GM12878 (cell line): ENCODE measurements at regions not wholly inside any gene's neighbourhood (a gene's known extent, or its start where the extent isn't known, plus 50 kb on each side); places are given as distances from the start of the nearest gene placed in this dataset.
A peak's percentile ranks its signal among the peaks of the same experiment; 100 is the strongest.

Experiments
- ATAC-seq: fragments of 200-7000 bp; cut with Tn5 transposase; 3 replicates; pipeline ENCODE4 v1.9.1; 2020; ENCODE audit warnings: mild to moderate bottlenecking, moderate library complexity
- BruUV-seq: library from RNA; stranded (reverse); fragments of 400-500 nt; replicated peaks from 2 replicates; lab custom pipeline; 2021; lab: Mats Ljungman, UMichigan
- CTCF ChIA-PET: fragments of 300-600 bp; sonication (Branson Sonifier 250); formaldehyde crosslinking; extraction: SDS; loops from one replicate; lab custom pipeline; 2021; ENCODE audit warnings: inconsistent platforms; lab: Yijun Ruan, JAX
- POLR2A ChIA-PET: fragments of 350-600 bp; formaldehyde crosslinking; extraction: SDS; loops from one replicate; lab custom pipeline; 2021; ENCODE audit warnings: inconsistent platforms; lab: Charles Lee
- RAD21 ChIA-PET: fragments of 300-600 bp; sonication (Branson Sonifier 250); formaldehyde crosslinking; loops from one replicate; lab custom pipeline; 2023; ENCODE audit warnings: antibody characterized with exemption; ENCODE audit not compliant: unreplicated experiment; lab: Charles Lee
- SMC1A ChIA-PET: fragments of 300-600 bp; sonication (Branson Sonifier 250); formaldehyde crosslinking; loops from one replicate; lab custom pipeline; 2023; ENCODE audit not compliant: unreplicated experiment, uncharacterized antibody; lab: Charles Lee
- DNase-seq: peaks from one replicate; pipeline ENCODE4 v3.0.0-alpha.2; 2011; ENCODE audit warnings: low read depth, low spot score
- FAIRE-seq: peaks from 3 replicates; lab custom pipeline; 2011; peaks lifted over from hg19 to GRCh38; lab: Jason Lieb, UNC
- H2AFZ ChIP-seq: 2 replicates; pipeline ENCODE4 v1.6.0; 2011; ENCODE audit warnings: low read depth, low read length, control low read depth; ENCODE audit not compliant: control insufficient read depth
- H3K27ac ChIP-seq: 2 replicates; pipeline ENCODE4 v1.5.1; 2011; ENCODE audit warnings: control low read depth; ENCODE audit not compliant: control insufficient read depth, insufficient read depth
- H3K27me3 ChIP-seq, 2 experiments: replicated peaks in 1 of 2; 2 replicates each; pipeline versions ENCODE4 v1.6.0 to v1.6.1; 2011; ENCODE audit warnings: low read length in 1 of 2; ENCODE audit not compliant: control insufficient read depth in 2 of 2, insufficient read depth in 2 of 2
- H3K36me3 ChIP-seq, 2 experiments: 2 replicates each; pipeline ENCODE4 v1.5.1; 2011; ENCODE audit warnings: low read length in 1 of 2; ENCODE audit not compliant: control insufficient read depth in 2 of 2, insufficient read depth in 2 of 2
- H3K4me1 ChIP-seq: 2 replicates; pipeline ENCODE4 v1.6.1; 2011; ENCODE audit warnings: mild to moderate bottlenecking, low read length, moderate library complexity, mixed read lengths; ENCODE audit not compliant: control insufficient read depth, insufficient read depth
- H3K4me2 ChIP-seq: 2 replicates; pipeline ENCODE4 v1.6.0; 2011; ENCODE audit warnings: control low read depth; ENCODE audit not compliant: control insufficient read depth, insufficient read depth
- H3K4me3 ChIP-seq: fragments of 200-600 bp; sonication (generic); 2 replicates; pipeline ENCODE4 v1.5.1; 2016
- H3K79me2 ChIP-seq: 2 replicates; pipeline ENCODE4 v1.6.0; 2011; ENCODE audit warnings: low read length; ENCODE audit not compliant: control insufficient read depth, insufficient read depth
- H3K9ac ChIP-seq: 2 replicates; pipeline ENCODE4 v1.8.0; 2011; ENCODE audit warnings: low read length, control low read depth, mixed read lengths; ENCODE audit not compliant: control insufficient read depth, insufficient read depth
- H3K9me3 ChIP-seq: replicated peaks from 3 replicates; pipeline ENCODE4 v1.5.1; 2011; ENCODE audit warnings: mild to moderate bottlenecking, low read length; ENCODE audit not compliant: control insufficient read depth, insufficient read depth
- H4K20me1 ChIP-seq: 2 replicates; pipeline ENCODE4 v1.6.0; 2011; ENCODE audit not compliant: control insufficient read depth, insufficient read depth
- CBX5 ChIP-seq: sonication (generic); IDR thresholded peaks from 2 replicates; pipeline ENCODE4 v1.6.1; 2016; ENCODE audit warnings: low read depth, moderate library complexity, mild to moderate bottlenecking, inconsistent platforms
- E2F4 ChIP-seq: IDR thresholded peaks from 2 replicates; pipeline ENCODE4 v1.6.1; 2012; ENCODE audit warnings: low read depth, low read length, improper control_type of control experiment
- ETV6 ChIP-seq, 2 experiments: fragments of 450-650 bp in 1 of 2; IDR thresholded peaks in 1 of 2; conservative IDR thresholded peaks in 1 of 2; 2 replicates each; pipeline ENCODE4 v1.6.1; 2014; ENCODE audit warnings: antibody characterized with exemption in 1 of 2, borderline replicate concordance in 1 of 2, low read depth in 1 of 2, mild to moderate bottlenecking in 1 of 2, moderate library complexity in 1 of 2
- NFIC ChIP-seq: IDR thresholded peaks from 2 replicates; pipeline ENCODE4 v1.6.1; 2012; ENCODE audit warnings: low read depth, mild to moderate bottlenecking, inconsistent platforms, low read length, moderate library complexity
- SUZ12 ChIP-seq: fragments of 200-600 bp; sonication (generic); IDR thresholded peaks from one replicate; pipeline ENCODE4 v1.6.1; 2018; ENCODE audit warnings: antibody characterized with exemption, mild to moderate bottlenecking; ENCODE audit not compliant: unreplicated experiment
- YY1 ChIP-seq: IDR thresholded peaks from 2 replicates; pipeline ENCODE4 v1.6.1; 2011; ENCODE audit warnings: low read depth, mild to moderate bottlenecking, low read length
- WGBS: methylation state at CpG from one replicate; pipeline ENCODE4 v1.1.6; 2016; ENCODE audit warnings: low lambda C conversion rate; ENCODE audit not compliant: insufficient replicate concordance, insufficient coverage; ENCODE audit errors: missing lambda C conversion rate; 5-methylcytosine and 5-hydroxymethylcytosine counted together
- in situ Hi-C: fragments of 300-500 bp; cut with MboI; formaldehyde crosslinking; loops from 9 replicates; pipeline ENCODE4 v1.14.3; 2018; ENCODE audit warnings: mixed read lengths
- intact Hi-C: fragments of 100-400 bp; cut with micrococcal nuclease; formaldehyde crosslinking; loops from one replicate; pipeline ENCODE4 v1.14.2; 2022; ENCODE audit not compliant: unreplicated experiment

- H3K4me1 ChIP-seq: no peaks in the 10 kb centered on the region
- FAIRE-seq (no peak), ATAC-seq (no peak; the same call in 2 of the 3 replicates), DNase-seq (no peak)
- H2AFZ ChIP-seq: no peak overlapping the region
- peaks cover 3 to 17% of the 10 kb centered on the region in 2 experiments for H3K27me3 ChIP-seq
- no peaks in the 10 kb centered on the region for H3K36me3 ChIP-seq
- no peaks in the 10 kb centered on the region for H3K79me2 ChIP-seq
- H3K9ac ChIP-seq: no peak overlapping the region
- intact Hi-C loops (no loop called here), in situ Hi-C loops (no loop called here)
- ChIA-PET CTCF (no interaction called here), RAD21 (no interaction called here), SMC1A (no interaction called here), POLR2A (no interaction called here)
- H3K4me3 ChIP-seq: peak overlapping the region; percentile 41; the same call in 1 of the 2 replicates
- BruUV-seq: no TSS peak
- 37% methylated on average over 40 of the region's 40 CpGs for WGBS
- no peak overlapping the region for H3K27ac ChIP-seq
- TF ChIP-seq CBX5 (no peak), ETV6 (conservative IDR thresholded peaks at IDR 0.05 in 1 of 2, IDR thresholded peaks at IDR 0.05 in 1 of 2; ENCODE audit: borderline replicate concordance in 1 of 2, low read depth in 1 of 2) (no peak), E2F4 (no peak), YY1 (no peak), SUZ12 (peak; percentile 95), NFIC (no peak)
- no peaks in the 10 kb centered on the region for H4K20me1 ChIP-seq
- H3K9me3 ChIP-seq: no peaks in the 10 kb centered on the region
- H3K4me2 ChIP-seq: peak overlapping the region; percentile 87
Measured at GRCh38 chr9:21558615-21559401, 76.7 kb upstream of the IFNE start.
